ENCODE measurements at regions not wholly inside any gene's neighbourhood (a gene's known extent, or its start where the extent isn't known, plus 50 kb on each side); places are given as distances from the start of the nearest gene placed in this dataset.

DNA sequence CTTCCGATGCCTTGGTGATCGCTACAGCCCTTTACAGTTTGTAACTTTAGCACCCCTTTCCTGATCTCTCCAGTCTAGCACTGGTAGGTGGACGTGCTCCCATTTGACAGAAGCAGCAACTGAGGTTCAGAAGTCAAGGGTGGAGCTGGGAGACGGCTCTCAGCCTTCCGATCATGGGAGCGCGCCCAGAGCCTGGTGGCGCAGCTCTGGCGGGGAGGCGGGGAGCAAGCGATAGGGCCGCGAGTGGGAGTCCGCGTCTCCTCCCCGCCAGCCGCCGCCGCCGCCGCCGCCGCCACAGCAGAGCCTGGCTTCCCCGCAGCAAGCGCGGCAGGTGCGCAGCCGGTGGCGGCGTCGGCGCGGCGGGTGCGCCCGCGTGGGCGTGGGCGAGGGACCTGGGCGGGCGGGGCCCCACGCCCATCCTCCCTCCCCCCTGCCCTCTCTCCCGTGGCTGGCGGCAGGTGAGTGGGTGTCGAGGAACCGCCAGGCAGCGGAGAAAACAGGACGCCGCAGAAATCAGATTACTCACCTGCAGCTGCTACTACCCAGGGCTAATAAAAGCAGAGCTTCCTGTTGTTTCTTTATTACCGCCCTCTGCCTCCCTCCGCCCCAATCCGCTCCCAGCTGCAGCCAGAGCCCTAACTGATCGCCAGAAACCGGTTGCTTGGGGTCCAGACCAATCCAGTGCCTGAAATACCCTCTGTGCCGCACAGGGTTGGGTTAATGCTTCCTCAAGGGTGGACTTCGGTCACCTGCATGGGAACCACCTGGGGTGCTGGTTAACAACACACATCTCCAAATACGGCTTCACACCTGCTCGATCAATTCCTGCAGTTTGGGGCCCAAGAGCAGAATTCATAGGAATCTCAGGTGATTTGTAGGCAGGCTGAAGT, 60.2 kb upstream of the ID3 start:
- H3K36me3 ChIP-seq, result no peaks in the 10 kb centered on the region
- intact Hi-C loops (cut with DNase I), result no loop called here
- peak overlapping the region; percentile 72 for H3K9ac ChIP-seq (ENCODE audit: low read depth in 2 of 2, low read length in 2 of 2)
- H3K27ac ChIP-seq, result peak overlapping the region; percentile 68
- H3K4me3 ChIP-seq, result peak overlapping the region; percentile 17
- peak; percentile 84 for DNase-seq
- no peaks in the 10 kb centered on the region for H3K9me3 ChIP-seq
- TF ChIP-seq, protein P1, sequence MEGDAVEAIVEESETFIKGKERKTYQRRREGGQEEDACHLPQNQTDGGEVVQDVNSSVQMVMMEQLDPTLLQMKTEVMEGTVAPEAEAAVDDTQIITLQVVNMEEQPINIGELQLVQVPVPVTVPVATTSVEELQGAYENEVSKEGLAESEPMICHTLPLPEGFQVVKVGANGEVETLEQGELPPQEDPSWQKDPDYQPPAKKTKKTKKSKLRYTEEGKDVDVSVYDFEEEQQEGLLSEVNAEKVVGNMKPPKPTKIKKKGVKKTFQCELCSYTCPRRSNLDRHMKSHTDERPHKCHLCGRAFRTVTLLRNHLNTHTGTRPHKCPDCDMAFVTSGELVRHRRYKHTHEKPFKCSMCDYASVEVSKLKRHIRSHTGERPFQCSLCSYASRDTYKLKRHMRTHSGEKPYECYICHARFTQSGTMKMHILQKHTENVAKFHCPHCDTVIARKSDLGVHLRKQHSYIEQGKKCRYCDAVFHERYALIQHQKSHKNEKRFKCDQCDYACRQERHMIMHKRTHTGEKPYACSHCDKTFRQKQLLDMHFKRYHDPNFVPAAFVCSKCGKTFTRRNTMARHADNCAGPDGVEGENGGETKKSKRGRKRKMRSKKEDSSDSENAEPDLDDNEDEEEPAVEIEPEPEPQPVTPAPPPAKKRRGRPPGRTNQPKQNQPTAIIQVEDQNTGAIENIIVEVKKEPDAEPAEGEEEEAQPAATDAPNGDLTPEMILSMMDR (IDR thresholded peaks at IDR 0.05), result no peak
- no peaks in the 10 kb centered on the region for H3K4me1 ChIP-seq
- H3K27me3 ChIP-seq, result no peaks in the 10 kb centered on the region

DNA sequence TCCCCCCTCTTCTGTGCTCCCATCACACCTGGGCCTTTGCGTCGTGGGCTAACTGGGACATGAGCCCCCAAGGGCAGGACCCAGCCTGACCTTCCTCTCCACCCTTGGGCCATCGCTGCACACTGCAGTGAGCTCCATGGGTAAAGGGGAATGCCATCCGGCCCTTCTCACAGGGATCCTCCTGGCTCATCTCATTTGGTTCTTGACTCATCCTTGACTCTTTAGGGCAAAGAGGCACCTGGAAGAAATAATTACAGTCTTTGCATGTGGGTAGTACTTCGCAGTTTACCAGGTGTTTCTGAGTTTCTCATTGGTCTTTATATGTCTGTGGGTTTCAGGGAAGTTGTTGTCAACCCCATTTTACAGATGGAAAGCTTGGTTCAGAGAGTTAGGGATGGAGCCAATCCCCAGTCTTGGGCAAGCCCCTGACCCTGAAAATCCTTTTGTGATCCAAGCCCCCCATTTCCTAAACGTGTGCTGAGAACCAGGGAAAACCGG, 59.3 kb upstream of the ID3 start:
- intact Hi-C loops (cut with DNase I), result no loop called here
- Histone ChIP-seq H3K36me3 (no peaks in the 10 kb centered on the region), H3K9ac (ENCODE audit: low read depth in 2 of 2, low read length in 2 of 2) (peak overlapping the region in 1 of 2 donors; percentile 57), H3K27ac (peak overlapping the region; percentile 68), H3K4me3 (no peak overlapping the region), H3K27me3 (no peaks in the 10 kb centered on the region), H3K9me3 (no peaks in the 10 kb centered on the region), H3K4me1 (no peaks in the 10 kb centered on the region)
- TF ChIP-seq, protein P1 (IDR thresholded peaks at IDR 0.05), result no peak
- no peak for DNase-seq

DNA sequence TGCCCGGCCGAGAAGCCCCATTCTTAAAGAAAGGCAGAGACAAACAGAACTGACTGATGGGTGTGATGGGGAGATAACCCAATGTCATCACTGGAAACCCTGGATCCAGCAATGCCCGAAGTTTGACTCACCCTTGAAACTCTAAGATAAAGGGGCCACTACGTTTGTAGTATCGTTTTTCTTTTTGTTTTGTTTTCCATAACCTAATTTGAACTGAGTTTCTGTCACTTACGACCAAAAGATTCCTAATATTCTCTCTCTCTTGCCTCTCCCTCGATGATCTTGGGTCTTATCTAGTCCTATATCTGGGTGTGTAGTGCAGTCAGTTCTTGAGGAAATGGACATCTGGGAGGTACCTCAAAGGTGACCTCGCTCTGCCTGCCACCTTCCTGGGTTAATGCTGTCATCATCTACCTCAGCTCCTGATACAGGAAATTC, 57.8 kb upstream of the ID3 start:
- no peaks in the 10 kb centered on the region for H3K36me3 ChIP-seq
- no peak overlapping the region for H3K9ac ChIP-seq (ENCODE audit: low read depth in 2 of 2, low read length in 2 of 2)
- no peak for DNase-seq
- H3K9me3 ChIP-seq, result no peaks in the 10 kb centered on the region
- no peak overlapping the region for H3K4me3 ChIP-seq
- no peak overlapping the region for H3K27ac ChIP-seq
- intact Hi-C loops (cut with DNase I), result no loop called here
- no peaks in the 10 kb centered on the region for H3K27me3 ChIP-seq
- TF ChIP-seq, protein P1 (IDR thresholded peaks at IDR 0.05), result no peak
- H3K4me1 ChIP-seq, result no peaks in the 10 kb centered on the region

DNA sequence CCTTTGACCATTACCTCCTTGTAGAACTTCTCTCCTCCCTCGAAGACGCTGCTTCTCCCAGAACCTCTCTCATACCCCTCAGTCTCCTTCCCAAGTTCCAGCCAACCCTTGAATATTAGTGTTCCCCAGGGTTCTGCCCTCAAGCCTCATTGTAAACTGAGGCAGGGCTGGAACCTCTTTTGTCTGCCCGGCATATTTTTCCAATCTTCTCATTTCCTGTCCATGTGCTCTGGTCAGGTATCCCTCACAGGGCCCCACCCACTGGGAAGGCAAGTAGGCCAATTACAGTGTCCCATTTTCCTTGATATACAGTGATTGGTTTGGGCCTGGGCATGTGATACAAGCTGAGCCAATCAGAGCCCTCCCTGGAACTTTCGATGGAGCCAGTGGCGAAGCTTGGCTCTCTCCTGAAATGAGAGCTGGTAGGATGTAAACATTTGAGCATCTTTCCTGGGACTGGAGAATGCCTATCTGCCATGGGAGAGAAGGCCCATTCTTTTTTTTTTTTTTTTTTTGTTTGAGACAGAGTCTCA, 57.1 kb upstream of the ID3 start:
- Histone ChIP-seq H3K4me3 (no peak overlapping the region), H3K4me1 (no peaks in the 10 kb centered on the region), H3K9ac (ENCODE audit: low read depth in 2 of 2, low read length in 2 of 2) (no peak overlapping the region), H3K9me3 (no peaks in the 10 kb centered on the region), H3K27me3 (no peaks in the 10 kb centered on the region), H3K27ac (no peak overlapping the region), H3K36me3 (no peaks in the 10 kb centered on the region)
- intact Hi-C loops (cut with DNase I), result no loop called here
- DNase-seq, result no peak
- TF ChIP-seq, protein P1 (IDR thresholded peaks at IDR 0.05), result no peak

DNA sequence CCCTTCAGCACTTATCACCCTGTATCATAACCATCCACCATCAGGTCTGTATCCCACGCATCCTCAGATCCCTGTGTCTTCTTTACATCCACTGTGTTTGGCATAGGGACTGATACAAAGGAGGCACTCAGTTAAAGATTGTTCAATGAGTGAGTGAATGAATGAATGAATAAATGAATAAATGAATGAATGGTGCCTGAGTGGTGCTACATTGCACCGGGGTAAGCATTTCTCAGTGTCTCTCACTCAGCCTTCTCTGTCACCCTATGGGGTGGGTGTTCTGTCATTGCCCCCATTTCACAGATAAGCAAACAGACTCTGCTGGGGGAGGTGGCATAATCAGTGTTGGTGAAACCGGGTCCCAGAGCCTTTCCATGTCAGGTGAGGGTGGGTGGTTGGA, 56.6 kb upstream of the ID3 start:
- intact Hi-C loops (cut with DNase I), result no loop called here
- H3K4me1 ChIP-seq, result no peaks in the 10 kb centered on the region
- no peak overlapping the region for H3K9ac ChIP-seq (ENCODE audit: low read depth in 2 of 2, low read length in 2 of 2)
- TF ChIP-seq, protein P1 (IDR thresholded peaks at IDR 0.05), result no peak
- no peak overlapping the region for H3K4me3 ChIP-seq
- H3K36me3 ChIP-seq, result no peaks in the 10 kb centered on the region
- no peak for DNase-seq
- no peaks in the 10 kb centered on the region for H3K27me3 ChIP-seq
- H3K27ac ChIP-seq, result no peak overlapping the region
- no peaks in the 10 kb centered on the region for H3K9me3 ChIP-seq
